Kidney epithelial cell (primary cell): ENCODE measurements at regions not wholly inside any gene's neighbourhood (a gene's known extent, or its start where the extent isn't known, plus 50 kb on each side); places are given as distances from the start of the nearest gene placed in this dataset.

ENCODE experiments used
- DNase-seq: peaks from one replicate; pipeline ENCODE4 v3.0.0-alpha.2; 2010; ENCODE audit warnings: low read depth
- H3K27me3 ChIP-seq: 2 replicates; pipeline ENCODE4 v1.6.0; 2011; ENCODE audit warnings: low read length; ENCODE audit not compliant: control insufficient read depth, insufficient read depth
- H3K36me3 ChIP-seq: 2 replicates; pipeline ENCODE4 v1.5.1; 2011; ENCODE audit warnings: low read length; ENCODE audit not compliant: control insufficient read depth, insufficient read depth
- H3K4me3 ChIP-seq: 2 replicates; pipeline ENCODE4 v1.5.1; 2011; ENCODE audit warnings: low read depth, mild to moderate bottlenecking, control low read depth, low read length
- CTCF ChIP-seq: IDR thresholded peaks from 2 replicates; pipeline ENCODE4 v1.5.1; 2011; ENCODE audit warnings: mild to moderate bottlenecking, moderate library complexity, low read length, control low read depth, inconsistent platforms; ENCODE audit not compliant: insufficient read depth, poor library complexity, severe bottlenecking

DNA sequence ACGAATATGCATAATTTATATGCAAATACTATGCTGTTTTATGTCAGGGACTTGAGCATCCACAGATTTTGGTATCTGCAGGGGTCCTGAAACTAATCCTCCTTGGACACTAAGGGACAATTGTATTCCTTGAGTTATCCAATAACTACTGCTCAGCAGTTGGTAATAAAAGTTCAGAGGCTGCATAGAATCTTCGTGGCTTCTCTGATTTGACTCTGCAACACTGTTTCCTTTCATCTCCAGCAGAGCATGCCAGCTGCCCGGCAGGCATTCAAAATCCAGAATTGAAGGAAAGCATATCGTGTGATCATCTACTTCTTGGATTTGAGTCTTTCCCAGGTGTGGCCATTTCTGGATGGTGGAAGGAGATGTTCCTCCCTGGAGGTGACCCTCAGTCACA is 64.5 kb upstream of the MRI1 start:
- H3K36me3 ChIP-seq = no peaks in the 10 kb centered on the region
- no peak overlapping the region for H3K4me3 ChIP-seq
- peaks cover 5% of the 10 kb centered on the region for H3K27me3 ChIP-seq
- no peak for DNase-seq
- TF ChIP-seq CTCF = no peak

GRCh38 chr19:13696839-13697238 is 67.5 kb upstream of the MRI1 start:
- DNase-seq = no peak
- no peak overlapping the region for H3K4me3 ChIP-seq
- no peaks in the 10 kb centered on the region for H3K36me3 ChIP-seq
- TF ChIP-seq CTCF = no peak
- H3K27me3 ChIP-seq = peaks cover 5% of the 10 kb centered on the region

- no peak overlapping the region for H3K4me3 ChIP-seq
- TF ChIP-seq CTCF = no peak
- no peak for DNase-seq
- H3K36me3 ChIP-seq = no peaks in the 10 kb centered on the region
- no peaks in the 10 kb centered on the region for H3K27me3 ChIP-seq
Observed at GRCh38 chr19:13693889-13694288, 70.4 kb upstream of the MRI1 start.

- Histone ChIP-seq H3K36me3 (no peaks in the 10 kb centered on the region), H3K27me3 (no peaks in the 10 kb centered on the region), H3K4me3 (no peak overlapping the region)
- TF ChIP-seq CTCF = no peak
- peak; percentile 26 for DNase-seq
Observed at GRCh38 chr19:13691569-13692435, 72.5 kb upstream of the MRI1 start.

DNA sequence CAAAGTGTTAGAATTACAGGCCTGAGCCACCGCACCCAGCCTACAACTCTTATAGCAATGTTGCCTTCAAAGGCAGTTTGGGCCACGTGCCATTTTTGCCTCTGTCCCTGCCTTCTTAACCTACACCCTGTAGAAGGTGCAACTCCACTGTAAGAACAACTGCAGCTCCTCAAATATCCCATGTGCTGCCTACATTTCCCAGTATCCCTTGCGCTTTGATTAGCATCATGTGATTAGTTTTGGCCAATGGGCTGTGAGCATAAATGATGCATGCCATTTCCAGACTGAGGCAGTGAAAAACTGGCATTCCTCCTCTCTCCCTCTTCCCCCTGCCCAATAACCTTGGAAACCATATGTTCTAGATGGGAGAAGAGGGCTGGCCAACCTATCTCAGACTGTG is 75.2 kb upstream of the MRI1 start:
- no peaks in the 10 kb centered on the region for H3K27me3 ChIP-seq
- H3K36me3 ChIP-seq = no peaks in the 10 kb centered on the region
- no peak for DNase-seq
- no peak overlapping the region for H3K4me3 ChIP-seq
- TF ChIP-seq CTCF = no peak

DNA sequence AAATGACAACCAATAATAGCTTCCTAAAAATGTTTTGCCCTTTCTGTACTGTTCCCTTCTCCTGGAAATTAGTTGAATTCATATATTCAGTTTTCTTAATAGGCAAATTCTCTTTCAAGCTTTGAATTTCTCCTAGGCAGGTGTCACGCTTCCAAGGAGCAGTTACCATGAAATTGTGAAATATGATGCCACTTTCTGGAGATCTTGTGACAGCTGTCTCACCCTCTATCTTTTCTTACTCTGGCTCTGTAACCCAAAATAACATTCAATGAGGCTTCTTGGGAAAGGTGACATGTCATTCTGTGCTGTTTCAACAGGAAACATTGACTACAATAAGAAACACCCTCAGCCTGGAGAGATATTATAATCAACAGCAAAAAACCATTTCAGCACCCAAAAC is 80.3 kb upstream of the MRI1 start:
- Histone ChIP-seq H3K4me3 (no peak overlapping the region), H3K27me3 (no peaks in the 10 kb centered on the region), H3K36me3 (no peaks in the 10 kb centered on the region)
- no peak for DNase-seq
- TF ChIP-seq CTCF = no peak
